SU-DHL-6 (cell line): ENCODE measurements at regions not wholly inside any gene's neighbourhood (a gene's known extent, or its start where the extent isn't known, plus 50 kb on each side); places are given as distances from the start of the nearest gene placed in this dataset.

Experiments
- CTCF ChIP-seq: fragments of 200-600 bp; sonication (generic); IDR thresholded peaks from one replicate; pipeline ENCODE4 v1.5.1; 2017; ENCODE audit warnings: antibody characterized with exemption, mild to moderate bottlenecking, low read length, moderate library complexity; ENCODE audit not compliant: insufficient read depth, poor library complexity, severe bottlenecking
- EZH2phosphoT487 ChIP-seq: fragments of 200-600 bp; sonication (generic), shearing (Covaris generic); conservative IDR thresholded peaks from 2 replicates; pipeline ENCODE4 v1.6.1; 2018; ENCODE audit warnings: mild to moderate bottlenecking, antibody characterized with exemption, low read length, moderate library complexity, mixed read lengths

- TF ChIP-seq EZH2phosphoT487 (no peak), CTCF (no peak)
Measured at GRCh38 chr13:59479629-59480028, 684.1 kb downstream of the DIAPH3 start.
